T-helper 1 cell treated with Interleukin-12 subunit alpha and Interleukin-12 subunit beta and Interleukin-4 antibody, amounts not matched to agents 30 ng/mL and 1 ng/mL, for 36 hours (primary cell): ENCODE measurements at regions not wholly inside any gene's neighbourhood (a gene's known extent, or its start where the extent isn't known, plus 50 kb on each side); places are given as distances from the start of the nearest gene placed in this dataset.
"Not testable (repeated sequence)": the region's sequence is repeated elsewhere in the genome, so short reads cannot be mapped to it uniquely, and the experiment has no call there.

ENCODE experiments used
- intact Hi-C: fragments of 100-400 bp; cut with micrococcal nuclease; formaldehyde crosslinking; loops from one replicate; pipeline ENCODE4 v1.15.1; 2024

- intact Hi-C loops, result no loop called here
Observed at GRCh38 chr6:137545073-137545472, 50.9 kb upstream of the OLIG3 start.

GRCh38 chr6:137547186-137547585 lies 53.0 kb upstream of the OLIG3 start:
- intact Hi-C loops, result no loop called here

DNA sequence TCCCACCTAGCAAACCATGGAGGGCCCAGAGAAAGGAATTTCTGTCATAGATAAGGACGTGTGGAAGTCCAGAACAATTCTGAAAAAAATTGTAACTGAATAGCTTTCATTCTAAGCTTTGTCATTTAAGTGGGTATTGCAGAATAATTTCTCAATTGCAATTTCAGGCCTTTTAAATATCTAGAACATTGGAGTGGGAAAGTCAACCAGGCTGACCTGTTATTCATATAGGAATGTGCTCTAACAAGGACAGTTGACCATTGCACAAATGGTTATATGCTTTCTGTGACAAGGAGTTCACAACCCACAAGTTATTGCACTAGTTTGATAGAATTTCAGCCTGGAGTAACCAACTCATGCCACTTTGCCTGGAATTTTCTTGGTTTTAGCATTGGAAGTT lies 53.4 kb upstream of the OLIG3 start:
- intact Hi-C loops, result no loop called here

- intact Hi-C loops, result no loop called here
Observed at GRCh38 chr6:137549106-137549505, 54.9 kb upstream of the OLIG3 start.

DNA sequence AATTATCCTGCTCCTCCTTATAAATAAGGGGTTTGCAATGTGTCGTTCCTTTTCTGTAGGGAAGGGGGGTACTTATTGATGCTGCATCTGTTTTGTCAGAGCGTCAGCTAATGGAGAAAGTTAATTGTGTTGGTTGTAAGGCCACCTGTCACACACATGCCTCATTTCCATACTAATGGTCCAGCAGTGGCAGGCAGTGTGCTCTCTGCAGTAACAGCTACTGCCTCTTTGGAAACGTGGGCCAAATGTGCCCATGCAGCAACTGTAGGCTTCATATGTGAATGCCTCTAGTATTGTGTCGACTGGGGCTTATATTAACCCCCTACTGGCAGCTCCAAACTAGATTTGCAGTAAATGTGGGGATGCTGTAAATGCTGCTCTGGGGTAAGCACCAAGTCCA lies 56.3 kb upstream of the OLIG3 start:
- intact Hi-C loops, result no loop called here

DNA sequence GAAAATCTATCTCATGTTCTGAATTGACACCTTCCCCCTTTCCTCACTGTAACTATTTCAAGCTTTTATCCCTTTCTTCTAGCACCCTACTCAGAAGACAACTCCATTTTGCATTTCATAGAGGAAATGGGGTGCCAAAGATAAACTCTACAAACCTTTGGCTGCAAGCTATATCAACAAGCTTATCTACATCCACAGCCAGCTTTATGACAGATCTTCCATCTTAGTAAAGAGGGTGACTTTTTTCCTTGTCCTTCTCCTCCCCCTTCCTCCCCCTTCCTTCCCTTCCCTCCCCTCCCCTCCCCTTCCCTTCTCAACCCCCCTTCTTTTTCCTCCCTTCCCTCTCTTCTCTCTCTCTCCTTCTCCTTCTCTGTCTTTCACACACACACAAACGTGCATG lies 58.0 kb upstream of the OLIG3 start:
- intact Hi-C loops, result no loop called here

DNA sequence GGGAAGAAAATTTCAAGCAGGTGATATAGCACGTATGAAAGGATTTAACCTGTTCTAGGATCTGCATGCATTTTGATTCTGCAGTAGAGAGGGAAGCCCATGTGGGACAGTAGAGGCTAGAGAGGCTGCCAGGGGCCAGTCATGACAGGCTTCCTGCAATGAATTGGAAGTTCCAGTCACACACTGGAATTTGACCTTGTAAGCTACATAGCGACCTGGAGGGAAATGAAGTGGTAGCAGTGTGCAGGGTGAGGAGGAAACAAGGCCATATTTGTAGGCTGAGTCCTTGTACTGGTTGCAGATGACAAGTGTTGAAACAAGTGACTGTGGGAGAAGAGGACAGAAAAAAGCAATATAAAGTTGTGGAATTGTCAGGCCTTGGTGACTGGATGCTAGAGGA lies 58.6 kb upstream of the OLIG3 start:
- intact Hi-C loops, result no loop called here

- intact Hi-C loops, result loop anchor here (2.0 kb wide), 1 partner anchor 23 kb away; no protein-coding TSS in a partner anchor
Observed at GRCh38 chr6:137559521-137560183, 65.5 kb upstream of the OLIG3 start.

DNA sequence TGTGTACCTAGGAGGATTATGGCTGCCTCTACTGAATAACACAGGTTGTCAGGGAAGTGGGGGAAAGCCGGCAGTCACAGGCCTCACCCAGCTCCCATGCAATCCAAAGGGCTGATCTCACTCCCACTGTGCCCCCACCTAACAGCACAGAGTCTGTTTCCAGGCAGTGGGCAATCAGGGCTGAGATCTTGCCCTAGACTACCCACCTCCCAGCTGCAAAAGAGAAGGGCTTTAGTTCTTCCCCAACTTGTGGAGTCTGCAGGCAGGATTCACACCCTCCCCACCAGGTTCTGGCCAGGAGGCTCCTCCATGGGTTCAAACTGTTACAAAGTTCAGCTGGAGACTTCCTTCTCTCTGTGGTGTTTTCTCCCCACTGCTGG lies 66.0 kb upstream of the OLIG3 start:
- intact Hi-C loops, result no loop called here

DNA sequence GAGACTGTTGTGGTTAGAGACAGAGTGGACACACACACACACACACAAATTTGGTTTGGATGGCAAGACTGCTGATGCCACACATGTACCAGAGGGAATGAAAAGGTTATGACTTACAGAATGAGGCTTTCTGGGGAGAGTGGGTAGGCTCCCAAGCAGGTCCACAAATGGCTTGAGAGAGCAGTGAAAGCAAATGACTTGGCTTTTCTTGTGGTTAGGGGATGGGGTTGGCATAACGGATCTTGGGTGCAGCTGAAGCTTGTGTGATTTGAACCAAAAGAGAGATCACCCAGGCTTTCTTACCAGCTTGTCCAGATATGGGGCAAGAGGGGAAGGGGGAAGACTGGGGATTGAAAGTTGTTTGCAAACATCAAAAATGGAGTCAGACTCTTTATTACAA lies 73.9 kb upstream of the OLIG3 start:
- intact Hi-C loops, result no loop called here

DNA sequence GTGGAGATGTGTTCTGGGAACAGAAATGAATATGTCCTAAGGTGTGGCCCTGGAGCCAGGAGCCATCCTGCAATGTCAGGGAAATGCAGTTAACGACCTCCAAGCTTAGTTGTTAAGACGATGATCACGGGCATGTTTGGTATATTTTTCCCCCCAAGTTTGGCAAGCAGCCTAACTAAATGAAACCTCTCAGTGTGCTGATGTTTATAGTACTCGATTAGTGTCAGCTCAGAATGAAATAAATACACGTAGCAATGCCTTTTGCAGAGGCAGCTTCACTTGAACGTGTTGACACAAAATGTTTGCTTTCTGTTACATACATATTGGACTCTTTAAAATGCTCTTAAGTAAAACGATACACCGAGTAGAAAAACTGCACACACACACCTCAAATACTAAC lies 76.2 kb upstream of the OLIG3 start:
- intact Hi-C loops, result loop anchor here (5.0 kb wide), 1 partner anchor 33 kb away; no protein-coding TSS in a partner anchor

DNA sequence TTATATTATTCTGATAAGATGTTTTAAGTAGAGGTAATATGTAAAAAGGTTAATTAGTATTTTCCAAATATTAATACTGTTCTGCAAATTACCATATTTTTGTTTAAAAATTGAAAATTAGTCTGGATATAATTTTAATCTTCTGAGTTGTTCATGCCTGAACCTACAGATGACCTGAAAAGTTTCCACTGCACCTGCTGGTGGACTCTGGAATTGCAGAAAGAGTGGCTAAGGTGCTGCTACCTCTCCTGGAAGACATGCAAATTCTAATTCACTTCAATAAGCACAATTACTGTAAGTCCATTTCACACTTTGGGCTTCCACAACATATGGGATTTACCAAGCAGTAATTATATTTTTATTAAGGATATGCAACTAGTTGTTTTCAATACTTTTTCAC lies 77.7 kb upstream of the OLIG3 start:
- intact Hi-C loops, result loop anchor here (5.0 kb wide), 1 partner anchor 35 kb away; no protein-coding TSS in a partner anchor

DNA sequence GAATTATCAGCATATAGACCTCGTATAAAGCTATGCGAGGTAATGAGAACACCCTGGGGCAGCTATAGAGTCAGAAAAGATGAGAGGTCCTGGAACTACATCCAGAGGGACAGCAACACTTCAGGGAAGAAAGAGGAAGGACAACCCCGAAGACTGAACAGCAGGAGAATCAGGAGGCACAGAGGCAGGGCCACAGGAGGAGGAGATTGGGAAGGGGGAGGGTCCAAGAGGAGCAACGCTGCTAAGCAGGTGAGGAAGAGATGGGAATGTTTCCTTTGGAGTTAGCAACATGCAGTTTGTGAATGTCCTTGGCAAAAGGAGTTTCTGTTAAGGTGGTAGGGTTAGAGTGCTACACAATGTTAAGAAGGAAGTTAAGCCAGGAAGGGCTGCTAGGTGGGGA lies 79.5 kb upstream of the OLIG3 start:
- intact Hi-C loops, result loop anchor here (5.0 kb wide), 1 partner anchor 36 kb away; no protein-coding TSS in a partner anchor

GRCh38 chr6:137579612-137580011 lies 85.4 kb upstream of the OLIG3 start:
- intact Hi-C loops, result no loop called here

DNA sequence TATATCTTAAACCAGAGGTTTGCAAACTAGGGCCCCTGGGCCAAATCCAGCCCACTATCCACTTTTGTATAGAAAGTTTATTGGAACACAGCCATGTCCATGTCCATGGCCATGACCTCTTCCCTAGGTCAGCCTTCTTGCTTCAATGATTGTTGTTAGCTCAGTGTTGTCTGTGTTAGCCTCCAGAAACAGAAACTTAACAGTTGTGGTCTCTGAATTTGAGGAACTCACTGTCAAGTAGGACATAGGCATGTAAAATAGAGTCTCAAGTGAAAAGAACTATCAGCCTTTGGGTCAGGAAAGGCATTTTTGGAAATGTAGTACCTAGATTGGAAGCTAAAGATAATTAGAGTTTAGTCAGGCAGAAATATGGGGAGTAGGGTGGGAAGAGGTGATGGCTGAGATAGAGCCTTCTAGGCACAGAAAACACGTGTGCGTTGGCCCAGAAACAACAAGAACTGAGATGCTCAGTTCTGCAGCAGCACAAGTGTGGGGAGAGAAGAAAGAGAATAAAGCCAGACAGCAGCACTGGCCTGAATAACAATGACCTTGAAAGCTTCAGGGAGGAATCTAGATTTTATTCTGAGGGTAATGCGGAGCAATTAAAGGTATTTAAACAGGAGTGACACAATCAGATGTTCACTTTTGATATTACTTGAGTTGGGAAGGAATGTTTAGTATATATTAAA lies 87.0 kb upstream of the OLIG3 start:
- intact Hi-C loops, result no loop called here

- intact Hi-C loops, result not testable (repeated sequence)
Observed at GRCh38 chr6:137583519-137583918, 89.3 kb upstream of the OLIG3 start.

DNA sequence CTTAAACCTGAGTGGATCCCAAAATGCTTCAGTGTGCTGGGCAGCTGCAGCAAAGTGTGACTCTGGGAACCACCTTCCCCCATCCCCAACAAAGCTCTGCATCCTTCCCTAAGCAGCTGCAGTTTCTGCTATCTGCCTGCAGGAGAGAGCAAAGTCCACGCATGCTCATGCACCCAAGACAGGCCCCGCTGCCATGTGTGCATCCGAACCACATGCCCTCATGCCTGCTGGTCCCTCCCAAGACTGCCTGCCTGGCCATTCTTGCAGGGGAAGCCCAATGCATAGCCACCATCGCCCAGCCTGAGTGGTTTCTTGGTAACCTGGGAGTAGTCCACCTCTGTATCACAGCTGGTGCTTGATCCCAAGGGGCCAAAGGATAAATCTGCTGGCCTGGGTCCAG lies 94.3 kb upstream of the OLIG3 start:
- intact Hi-C loops, result loop anchor here (2.0 kb wide), 1 partner anchor 94 kb away; the partner anchor contains the start of gene OLIG3

DNA sequence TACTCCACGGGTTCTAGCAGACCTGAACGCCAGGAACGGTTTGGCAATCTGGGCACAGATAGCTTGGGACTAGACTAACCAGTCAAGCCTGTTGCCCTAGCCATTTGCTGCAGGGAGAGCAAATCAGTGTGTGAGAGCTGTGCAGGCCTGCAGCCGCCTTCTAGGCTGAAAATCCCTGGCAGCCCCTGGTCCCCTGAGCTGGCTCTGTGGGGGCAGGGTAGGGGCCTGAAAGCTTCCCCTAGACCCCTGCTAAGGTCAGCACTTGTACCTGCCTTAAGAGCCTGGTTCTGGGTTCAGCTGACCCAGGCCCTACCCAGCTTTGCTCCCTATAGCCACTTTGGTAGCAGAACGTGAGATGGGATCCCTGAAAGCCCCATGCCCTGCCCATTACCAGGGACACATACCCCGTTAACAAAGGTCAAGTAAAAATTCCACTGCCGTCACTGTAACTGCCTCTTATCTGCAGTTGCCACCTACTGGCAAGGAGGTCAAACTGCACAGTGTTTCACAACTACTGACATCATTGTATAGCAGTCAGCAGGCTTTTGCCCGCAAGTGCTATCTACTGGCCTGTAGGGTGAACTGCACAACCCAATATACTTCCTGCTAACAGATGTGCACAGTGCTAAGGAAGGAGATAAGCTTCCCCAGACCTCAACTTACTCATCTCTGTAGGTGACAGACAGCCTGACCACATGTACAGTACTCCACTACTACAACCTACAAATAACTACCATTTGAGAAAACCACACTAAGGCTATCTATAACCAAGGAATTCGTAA lies 95.1 kb upstream of the OLIG3 start:
- intact Hi-C loops, result loop anchor here (1.0 to 2.0 kb wide), 10 partner anchors 52 to 621 kb away; partner anchors contain the start of gene OLIG3

DNA sequence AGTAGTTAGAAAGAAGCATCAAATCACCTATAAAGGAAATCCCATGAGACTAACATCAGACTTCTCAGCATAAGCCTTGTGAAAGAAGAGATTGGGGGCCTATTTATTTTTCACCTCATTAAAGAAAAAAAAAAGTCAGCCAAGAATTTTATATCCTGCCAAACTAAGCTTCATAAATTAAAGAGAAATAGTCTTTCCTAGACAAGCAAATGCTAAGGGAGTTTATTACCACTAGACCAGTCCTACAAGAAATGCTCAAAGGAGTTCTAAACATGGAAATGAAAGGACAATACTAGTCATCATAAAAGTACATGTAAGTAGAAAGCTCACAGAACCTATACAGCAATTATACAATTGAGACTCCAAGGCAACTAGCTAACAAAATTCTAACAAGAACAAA lies 96.5 kb upstream of the OLIG3 start:
- intact Hi-C loops, result no loop called here

DNA sequence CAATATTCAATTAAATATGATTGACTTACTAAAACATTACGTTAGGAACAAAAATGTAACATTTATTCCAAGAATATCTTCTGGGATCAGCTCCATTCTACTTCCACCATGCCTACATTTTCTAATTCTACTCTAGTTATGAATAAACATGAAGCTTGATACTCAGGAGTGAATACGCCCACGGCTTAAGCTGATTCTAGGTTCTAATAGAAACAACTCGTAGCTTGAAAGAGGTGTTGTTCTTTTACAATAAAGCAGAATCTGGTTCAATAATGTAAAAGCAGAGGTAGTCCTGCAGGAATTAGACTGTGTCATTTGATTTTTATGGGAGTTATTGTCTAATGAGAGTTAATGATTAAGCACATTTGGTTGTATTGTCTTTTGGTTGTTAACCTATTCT lies 107.3 kb upstream of the OLIG3 start:
- intact Hi-C loops, result no loop called here

DNA sequence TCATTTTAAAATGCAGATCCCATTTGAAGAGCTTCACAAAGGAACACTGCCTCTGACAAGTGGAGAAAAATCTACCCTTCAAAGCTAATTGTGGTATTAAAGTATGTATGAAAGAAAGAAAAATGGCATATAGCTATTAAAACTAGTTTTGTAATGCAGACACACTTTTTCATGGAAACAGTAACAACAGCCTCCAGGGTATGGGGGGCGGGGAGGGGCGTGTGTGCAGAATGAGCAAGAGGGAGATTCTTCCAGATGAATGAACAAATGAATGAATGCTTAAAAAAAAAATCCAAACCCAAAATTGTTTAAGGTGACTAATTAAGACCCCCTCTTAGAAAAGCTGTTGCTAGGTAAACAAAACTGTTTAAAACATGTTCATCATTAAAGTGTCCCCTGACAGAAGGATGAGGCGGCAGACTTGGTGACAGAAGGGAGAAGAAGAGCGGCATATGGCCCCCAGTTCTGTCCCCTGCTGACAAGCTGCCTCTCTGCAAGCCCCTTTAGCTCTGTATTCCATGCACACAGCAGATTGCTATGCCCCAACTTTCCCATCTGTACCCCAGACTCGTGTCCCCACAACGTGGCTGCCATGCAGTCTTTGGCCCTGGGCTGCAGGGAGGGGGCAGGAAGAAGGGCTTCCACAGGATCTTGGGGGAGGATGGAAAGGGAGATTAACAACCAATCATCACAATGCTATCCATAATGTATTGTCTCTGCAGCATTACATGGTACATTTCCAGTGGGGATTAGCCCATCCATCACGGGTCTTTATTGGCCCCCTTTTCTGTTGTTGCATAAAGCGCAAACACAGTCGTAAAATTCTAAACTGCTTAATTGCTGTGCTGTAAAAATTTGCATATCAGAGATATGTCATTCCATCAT lies 108.4 kb upstream of the OLIG3 start:
- intact Hi-C loops, result no loop called here
